HCT116 (cell line): ENCODE measurements at regions not wholly inside any gene's neighbourhood (a gene's known extent, or its start where the extent isn't known, plus 50 kb on each side); places are given as distances from the start of the nearest gene placed in this dataset.

Experiments used
- ATAC-seq: fragments of 200-7000 bp; cut with Tn5 transposase; 2 replicates; pipeline ENCODE4 v1.9.1; 2020; ENCODE audit warnings: mild to moderate bottlenecking, moderate library complexity
- BruUV-seq: library from RNA; stranded (reverse); fragments of 400-500 nt; replicated peaks from 2 replicates; lab custom pipeline; 2021; lab: Mats Ljungman, UMichigan
- CTCF ChIA-PET: fragments of 300-600 bp; sonication (Branson Sonifier 250); formaldehyde crosslinking; loops from one replicate; lab custom pipeline; 2021; ENCODE audit warnings: antibody characterized with exemption; lab: Charles Lee
- POLR2A ChIA-PET: fragments of 300-600, 350-600 bp; sonication (Branson Sonifier 250); formaldehyde crosslinking; loops from one replicate; lab custom pipeline; 2021; ENCODE audit warnings: antibody characterized with exemption; lab: Charles Lee
- RAD21 ChIA-PET, 2 experiments: fragments of 300-600 bp; sonication (Branson Sonifier 250); formaldehyde crosslinking; loops; one replicate each; lab custom pipeline; 2023; ENCODE audit warnings: low total read pairs in 2 of 2; ENCODE audit not compliant: uncharacterized antibody in 2 of 2, unreplicated experiment in 2 of 2, low non-redundant PET in 1 of 2; lab: Charles Lee
- DNase-seq: peaks from one replicate; pipeline ENCODE4 v3.0.0-alpha.2; 2010; ENCODE audit warnings: low read depth, low spot score
- H2AFZ ChIP-seq: fragments of 200-600 bp; shearing (Covaris generic), sonication (generic); 2 replicates; pipeline ENCODE4 v1.6.1; 2017; ENCODE audit warnings: low read depth, mixed run types, mixed read lengths, antibody characterized with exemption, low read length; ENCODE audit not compliant: poor library complexity, severe bottlenecking
- H3K27ac ChIP-seq: 2 replicates; pipeline ENCODE4 v1.5.1; 2012; ENCODE audit warnings: low read depth, low read length
- H3K27me3 ChIP-seq: fragments of 200-600 bp; sonication (generic); 2 replicates; pipeline ENCODE4 v1.6.1; 2016; ENCODE audit warnings: mixed run types, low read length, mixed read lengths; ENCODE audit not compliant: insufficient read depth
- H3K36me3 ChIP-seq, 2 experiments: fragments of 200-500 bp in 1 of 2; fragments of 200-600 bp in 1 of 2; sonication (Bioruptor generic) in 1 of 2; sonication (generic) in 1 of 2; 2 replicates each; pipeline versions ENCODE4 v1.5.1 to v1.6.1; 2014 to 2016; ENCODE audit warnings: low read length in 2 of 2, inconsistent platforms in 1 of 2, mixed read lengths in 1 of 2, mixed run types in 1 of 2; ENCODE audit not compliant: insufficient read depth in 2 of 2, control insufficient read depth in 1 of 2
- H3K4me1 ChIP-seq, 2 experiments: fragments of 200-600 bp in 1 of 2; sonication (generic) in 1 of 2; 2 replicates each; pipeline versions ENCODE4 v1.5.1 to v1.6.1; 2012 to 2017; ENCODE audit warnings: low read length in 2 of 2, inconsistent platforms in 1 of 2, mild to moderate bottlenecking in 1 of 2, mixed read lengths in 1 of 2, mixed run types in 1 of 2, moderate library complexity in 1 of 2; ENCODE audit not compliant: insufficient read depth in 2 of 2, control insufficient read depth in 1 of 2
- H3K4me2 ChIP-seq: fragments of 200-600 bp; sonication (generic); 2 replicates; pipeline ENCODE4 v1.6.1; 2017; ENCODE audit warnings: mixed run types, low read length, mixed read lengths
- H3K4me3 ChIP-seq, 2 experiments: fragments of 200-600 bp in 1 of 2; sonication (generic) in 1 of 2; replicated peaks in 1 of 2; 2 replicates each; pipeline ENCODE4 v1.5.1; 2011 to 2016; ENCODE audit warnings: low read length in 2 of 2, control low read depth in 1 of 2, low read depth in 1 of 2, mild to moderate bottlenecking in 1 of 2, mixed read lengths in 1 of 2, mixed run types in 1 of 2
- H3K79me2 ChIP-seq: fragments of 200-600 bp; sonication (generic); 2 replicates; pipeline ENCODE4 v1.6.1; 2017; ENCODE audit warnings: mild to moderate bottlenecking, mixed run types, low read length, moderate library complexity, mixed read lengths; ENCODE audit not compliant: insufficient read depth
- H3K9ac ChIP-seq: fragments of 200-600 bp; sonication (generic); 2 replicates; pipeline ENCODE4 v1.6.1; 2016; ENCODE audit warnings: low read length, mixed read lengths
- H3K9me2 ChIP-seq: fragments of 200-600 bp; sonication (generic), shearing (Covaris generic); 2 replicates; pipeline ENCODE4 v1.6.1; 2017; ENCODE audit warnings: mixed run types, mild to moderate bottlenecking, moderate library complexity; ENCODE audit not compliant: insufficient read depth
- H3K9me3 ChIP-seq, 2 experiments: fragments of 200-500 bp in 1 of 2; fragments of 200-600 bp in 1 of 2; sonication (Bioruptor generic) in 1 of 2; sonication (generic) in 1 of 2; 2 replicates each; pipeline ENCODE4 v1.6.1; 2014 to 2017; ENCODE audit warnings: low read length in 2 of 2, mixed read lengths in 2 of 2, inconsistent platforms in 1 of 2, low read depth in 1 of 2, mild to moderate bottlenecking in 1 of 2, mixed run types in 1 of 2, moderate library complexity in 1 of 2; ENCODE audit not compliant: control insufficient read depth in 1 of 2, insufficient read depth in 1 of 2
- H4K20me1 ChIP-seq: fragments of 200-600 bp; sonication (generic), shearing (Covaris generic); 2 replicates; pipeline ENCODE4 v1.6.1; 2017; ENCODE audit warnings: mixed run types, mild to moderate bottlenecking, moderate library complexity; ENCODE audit not compliant: insufficient read depth
- CEBPB ChIP-seq: IDR thresholded peaks from 2 replicates; pipeline ENCODE4 v1.6.1; 2012; ENCODE audit warnings: low read depth
- EGR1 ChIP-seq: IDR thresholded peaks from 2 replicates; pipeline ENCODE4 v1.6.1; 2012; ENCODE audit warnings: low read depth
- ELF1 ChIP-seq: IDR thresholded peaks from 2 replicates; pipeline ENCODE4 v1.6.1; 2012; ENCODE audit warnings: low read depth, borderline replicate concordance
- EZH2phosphoT487 ChIP-seq: fragments of 200-600 bp; IDR thresholded peaks from 2 replicates; pipeline ENCODE4 v1.6.1; 2018; ENCODE audit warnings: antibody characterized with exemption, borderline replicate concordance
- MAX ChIP-seq: IDR thresholded peaks from 2 replicates; pipeline ENCODE4 v1.6.1; 2012
- POLR2A ChIP-seq: IDR thresholded peaks from 2 replicates; pipeline ENCODE4 v1.7.0; 2011; ENCODE audit warnings: borderline replicate concordance; ENCODE audit not compliant: insufficient read depth, insufficient read length; ENCODE audit errors: extremely low read depth
- POLR2AphosphoS5 ChIP-seq: IDR thresholded peaks from 2 replicates; pipeline ENCODE4 v1.6.1; 2011; ENCODE audit warnings: mild to moderate bottlenecking, low read depth, low read length, moderate library complexity
- SIN3A ChIP-seq: IDR thresholded peaks from 2 replicates; pipeline ENCODE4 v1.6.1; 2012; ENCODE audit warnings: low read depth
- TCF7L2 ChIP-seq: IDR thresholded peaks from 2 replicates; pipeline ENCODE4 v1.7.0; 2011; ENCODE audit warnings: borderline replicate concordance, inconsistent platforms; ENCODE audit not compliant: insufficient read depth, insufficient read length; ENCODE audit errors: extremely low read depth
- YY1 ChIP-seq: IDR thresholded peaks from 2 replicates; pipeline ENCODE4 v1.6.1; 2011; ENCODE audit warnings: low read length, low read depth, moderate library complexity, mild to moderate bottlenecking; ENCODE audit not compliant: insufficient replicate concordance; ENCODE audit errors: extremely low read depth
- intact Hi-C: fragments of 100-400 bp; cut with micrococcal nuclease; formaldehyde crosslinking; loops from 2 replicates; pipeline ENCODE4 v1.10.0; 2022
- TF ChIP-seq, protein P1 (sequence below): IDR thresholded peaks from 2 replicates; pipeline ENCODE4 v1.6.1; 2012
- TF ChIP-seq, protein P2 (sequence below): IDR thresholded peaks from 2 replicates; pipeline ENCODE4 v1.6.1; 2012; ENCODE audit warnings: low read depth

DNA sequence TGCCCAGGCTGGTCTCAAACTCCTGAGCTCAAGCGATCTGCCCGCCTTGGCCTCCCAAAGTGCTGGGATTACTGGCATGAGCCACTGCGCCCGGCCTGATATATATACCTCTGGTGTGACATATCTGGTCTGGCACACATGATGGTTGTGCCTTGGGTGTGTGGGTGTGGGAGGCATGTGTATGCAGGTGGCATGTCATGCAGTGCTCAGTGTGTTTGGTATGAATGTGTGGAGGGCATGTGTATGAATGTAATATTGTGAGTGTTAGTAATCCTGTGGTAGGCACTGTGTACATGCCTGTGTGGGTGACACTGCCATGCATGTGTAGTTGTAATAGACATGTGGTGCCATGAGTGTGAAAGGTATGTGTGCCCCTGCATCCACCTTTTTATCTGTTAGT lies 179.3 kb upstream of the GOT2 start:
- no TSS peak for BruUV-seq
- TF ChIP-seq CEBPB (no peak), EGR1 (no peak), YY1 (no peak), POLR2A (no peak), MAX (no peak), TCF7L2 (no peak), ELF1 (no peak), SIN3A (no peak), POLR2AphosphoS5 (no peak), EZH2phosphoT487 (no peak)
- TF ChIP-seq, protein P1, sequence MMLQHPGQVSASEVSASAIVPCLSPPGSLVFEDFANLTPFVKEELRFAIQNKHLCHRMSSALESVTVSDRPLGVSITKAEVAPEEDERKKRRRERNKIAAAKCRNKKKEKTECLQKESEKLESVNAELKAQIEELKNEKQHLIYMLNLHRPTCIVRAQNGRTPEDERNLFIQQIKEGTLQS = no peak
- TF ChIP-seq, protein P2, sequence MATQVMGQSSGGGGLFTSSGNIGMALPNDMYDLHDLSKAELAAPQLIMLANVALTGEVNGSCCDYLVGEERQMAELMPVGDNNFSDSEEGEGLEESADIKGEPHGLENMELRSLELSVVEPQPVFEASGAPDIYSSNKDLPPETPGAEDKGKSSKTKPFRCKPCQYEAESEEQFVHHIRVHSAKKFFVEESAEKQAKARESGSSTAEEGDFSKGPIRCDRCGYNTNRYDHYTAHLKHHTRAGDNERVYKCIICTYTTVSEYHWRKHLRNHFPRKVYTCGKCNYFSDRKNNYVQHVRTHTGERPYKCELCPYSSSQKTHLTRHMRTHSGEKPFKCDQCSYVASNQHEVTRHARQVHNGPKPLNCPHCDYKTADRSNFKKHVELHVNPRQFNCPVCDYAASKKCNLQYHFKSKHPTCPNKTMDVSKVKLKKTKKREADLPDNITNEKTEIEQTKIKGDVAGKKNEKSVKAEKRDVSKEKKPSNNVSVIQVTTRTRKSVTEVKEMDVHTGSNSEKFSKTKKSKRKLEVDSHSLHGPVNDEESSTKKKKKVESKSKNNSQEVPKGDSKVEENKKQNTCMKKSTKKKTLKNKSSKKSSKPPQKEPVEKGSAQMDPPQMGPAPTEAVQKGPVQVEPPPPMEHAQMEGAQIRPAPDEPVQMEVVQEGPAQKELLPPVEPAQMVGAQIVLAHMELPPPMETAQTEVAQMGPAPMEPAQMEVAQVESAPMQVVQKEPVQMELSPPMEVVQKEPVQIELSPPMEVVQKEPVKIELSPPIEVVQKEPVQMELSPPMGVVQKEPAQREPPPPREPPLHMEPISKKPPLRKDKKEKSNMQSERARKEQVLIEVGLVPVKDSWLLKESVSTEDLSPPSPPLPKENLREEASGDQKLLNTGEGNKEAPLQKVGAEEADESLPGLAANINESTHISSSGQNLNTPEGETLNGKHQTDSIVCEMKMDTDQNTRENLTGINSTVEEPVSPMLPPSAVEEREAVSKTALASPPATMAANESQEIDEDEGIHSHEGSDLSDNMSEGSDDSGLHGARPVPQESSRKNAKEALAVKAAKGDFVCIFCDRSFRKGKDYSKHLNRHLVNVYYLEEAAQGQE = no peak
- POLR2A ChIA-PET = no interaction called here
- H3K4me3 ChIP-seq = no peak overlapping the region
- H3K4me1 ChIP-seq = no peaks in the 10 kb centered on the region
- no peaks in the 10 kb centered on the region for H3K36me3 ChIP-seq
- CTCF ChIA-PET = no interaction called here
- RAD21 ChIA-PET = no interaction called here
- DNase-seq (no peak), ATAC-seq (no peak)
- no peaks in the 10 kb centered on the region; the same call in 1 of the 2 replicates for H3K27me3 ChIP-seq
- H4K20me1 ChIP-seq = no peaks in the 10 kb centered on the region
- intact Hi-C loops = no loop called here
- H3K4me2 ChIP-seq = no peak overlapping the region
- no peaks in the 10 kb centered on the region for H3K9me2 ChIP-seq
- no peak overlapping the region for H3K9ac ChIP-seq
- no peaks in the 10 kb centered on the region for H3K79me2 ChIP-seq
- H2AFZ ChIP-seq = no peak overlapping the region
- no peak overlapping the region for H3K27ac ChIP-seq
- no peaks in the 10 kb centered on the region for H3K9me3 ChIP-seq
